ENCODE measurements at regions not wholly inside any gene's neighbourhood (a gene's known extent, or its start where the extent isn't known, plus 50 kb on each side); places are given as distances from the start of the nearest gene placed in this dataset.

DNA sequence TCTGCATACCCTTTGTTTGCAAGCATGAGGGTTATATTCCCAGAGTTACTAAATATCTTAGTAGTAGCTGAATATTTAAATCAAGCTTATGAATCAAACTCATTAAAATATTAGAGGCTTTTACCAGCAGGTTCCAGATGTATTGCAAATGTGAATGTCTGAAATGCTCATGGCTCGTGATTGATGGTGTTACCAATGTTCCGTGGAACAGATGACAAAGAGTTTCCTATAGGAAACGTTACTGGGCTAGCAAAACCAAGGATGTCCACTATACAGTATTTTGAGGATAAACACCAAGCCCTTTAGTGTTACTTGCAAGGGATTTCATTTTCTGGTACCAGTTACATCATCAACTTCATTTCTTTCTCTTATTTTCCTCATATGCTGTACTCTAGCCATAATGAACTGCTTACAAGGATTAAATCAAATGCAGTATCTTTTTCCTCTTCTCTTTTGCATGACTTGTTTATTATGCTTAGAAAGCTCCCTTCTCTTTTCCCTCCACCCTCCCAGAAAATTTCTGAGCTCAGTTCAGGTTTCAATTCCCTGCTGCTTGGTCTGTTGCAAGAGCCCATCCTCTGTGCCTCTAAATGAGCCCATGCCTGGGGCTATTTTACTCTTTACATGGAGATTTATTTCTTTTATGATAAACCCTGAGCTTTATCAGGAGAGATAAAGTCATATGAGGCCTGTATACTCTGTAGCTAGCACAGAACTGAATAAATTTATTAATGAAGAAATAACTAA, 1537.1 kb upstream of the GOT2 start:
- Histone ChIP-seq H3K4me1 (replicated peaks in 1 of 2; ENCODE audit: control insufficient read depth in 2 of 2, insufficient read depth in 2 of 2, low read length in 2 of 2) (no peaks in the 10 kb centered on the region), H3K27ac (ENCODE audit: extremely low read depth, low read depth, low read length) (no peak overlapping the region), H3K27me3 (ENCODE audit: control insufficient read depth in 2 of 2, insufficient read depth in 2 of 2, low read length in 2 of 2) (no peaks in the 10 kb centered on the region), H2AFZ (ENCODE audit: low read depth, low read length) (no peak overlapping the region), H3K9me3 (replicated peaks; ENCODE audit: control insufficient read depth, insufficient read depth, low read depth, low read length) (no peaks in the 10 kb centered on the region), H3K4me3 (no peak overlapping the region), H3K79me2 (ENCODE audit: control insufficient read depth, insufficient read depth, low read length) (no peaks in the 10 kb centered on the region), H3K36me3 (ENCODE audit: control insufficient read depth, insufficient read depth, low read length) (no peaks in the 10 kb centered on the region), H4K20me1 (replicated peaks; ENCODE audit: control insufficient read depth, insufficient read depth, low read length) (no peaks in the 10 kb centered on the region), H3K9ac (ENCODE audit: insufficient read depth in 1 of 2, low read depth in 2 of 2, low read length in 2 of 2) (no peak overlapping the region), H3K9me1 (ENCODE audit: control insufficient read depth, insufficient read depth, low read length) (no peaks in the 10 kb centered on the region), H3K4me2 (ENCODE audit: insufficient read depth, low read length) (no peak overlapping the region)
- TF ChIP-seq, protein P1, sequence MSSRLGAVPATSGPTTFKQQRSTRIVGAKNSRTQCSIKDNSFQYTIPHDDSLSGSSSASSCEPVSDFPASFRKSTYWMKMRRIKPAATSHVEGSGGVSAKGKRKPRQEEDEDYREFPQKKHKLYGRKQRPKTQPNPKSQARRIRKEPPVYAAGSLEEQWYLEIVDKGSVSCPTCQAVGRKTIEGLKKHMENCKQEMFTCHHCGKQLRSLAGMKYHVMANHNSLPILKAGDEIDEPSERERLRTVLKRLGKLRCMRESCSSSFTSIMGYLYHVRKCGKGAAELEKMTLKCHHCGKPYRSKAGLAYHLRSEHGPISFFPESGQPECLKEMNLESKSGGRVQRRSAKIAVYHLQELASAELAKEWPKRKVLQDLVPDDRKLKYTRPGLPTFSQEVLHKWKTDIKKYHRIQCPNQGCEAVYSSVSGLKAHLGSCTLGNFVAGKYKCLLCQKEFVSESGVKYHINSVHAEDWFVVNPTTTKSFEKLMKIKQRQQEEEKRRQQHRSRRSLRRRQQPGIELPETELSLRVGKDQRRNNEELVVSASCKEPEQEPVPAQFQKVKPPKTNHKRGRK (tag; IDR thresholded peaks at IDR 0.05) = no peak
- TF ChIP-seq, protein P2, sequence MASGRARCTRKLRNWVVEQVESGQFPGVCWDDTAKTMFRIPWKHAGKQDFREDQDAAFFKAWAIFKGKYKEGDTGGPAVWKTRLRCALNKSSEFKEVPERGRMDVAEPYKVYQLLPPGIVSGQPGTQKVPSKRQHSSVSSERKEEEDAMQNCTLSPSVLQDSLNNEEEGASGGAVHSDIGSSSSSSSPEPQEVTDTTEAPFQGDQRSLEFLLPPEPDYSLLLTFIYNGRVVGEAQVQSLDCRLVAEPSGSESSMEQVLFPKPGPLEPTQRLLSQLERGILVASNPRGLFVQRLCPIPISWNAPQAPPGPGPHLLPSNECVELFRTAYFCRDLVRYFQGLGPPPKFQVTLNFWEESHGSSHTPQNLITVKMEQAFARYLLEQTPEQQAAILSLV (tag; IDR thresholded peaks at IDR 0.05) = no peak
- TF ChIP-seq NR3C1 (CRISPR knock-in tag; IDR thresholded peaks at IDR 0.05) (no peak), ZNF551 (CRISPR knock-in tag; IDR thresholded peaks at IDR 0.05) (no peak), U2AF2 (optimal IDR thresholded peaks at IDR 0.05; ENCODE audit: low read depth, low read length) (no peak), ZFP36 (IDR thresholded peaks at IDR 0.05; ENCODE audit: low read depth, low read length, partially characterized antibody) (no peak), ETV5 (CRISPR knock-in tag; IDR thresholded peaks at IDR 0.05; ENCODE audit: low read depth) (no peak), NCOA6 (IDR thresholded peaks at IDR 0.05) (no peak), MAFG (tag; conservative IDR thresholded peaks at IDR 0.05) (no peak), MYNN (IDR thresholded peaks at IDR 0.05) (no peak), MYNN (CRISPR knock-in tag; IDR thresholded peaks at IDR 0.05) (no peak), NUFIP1 (IDR thresholded peaks at IDR 0.05; ENCODE audit: partially characterized antibody) (no peak), ZSCAN29 (IDR thresholded peaks at IDR 0.05) (no peak), NFATC3 (IDR thresholded peaks at IDR 0.05) (no peak), SRSF3 (IDR thresholded peaks at IDR 0.05; ENCODE audit: insufficient read depth, low read length) (no peak), EGR1 (conservative IDR thresholded peaks at IDR 0.05) (no peak)
- TF ChIP-seq, protein P3, sequence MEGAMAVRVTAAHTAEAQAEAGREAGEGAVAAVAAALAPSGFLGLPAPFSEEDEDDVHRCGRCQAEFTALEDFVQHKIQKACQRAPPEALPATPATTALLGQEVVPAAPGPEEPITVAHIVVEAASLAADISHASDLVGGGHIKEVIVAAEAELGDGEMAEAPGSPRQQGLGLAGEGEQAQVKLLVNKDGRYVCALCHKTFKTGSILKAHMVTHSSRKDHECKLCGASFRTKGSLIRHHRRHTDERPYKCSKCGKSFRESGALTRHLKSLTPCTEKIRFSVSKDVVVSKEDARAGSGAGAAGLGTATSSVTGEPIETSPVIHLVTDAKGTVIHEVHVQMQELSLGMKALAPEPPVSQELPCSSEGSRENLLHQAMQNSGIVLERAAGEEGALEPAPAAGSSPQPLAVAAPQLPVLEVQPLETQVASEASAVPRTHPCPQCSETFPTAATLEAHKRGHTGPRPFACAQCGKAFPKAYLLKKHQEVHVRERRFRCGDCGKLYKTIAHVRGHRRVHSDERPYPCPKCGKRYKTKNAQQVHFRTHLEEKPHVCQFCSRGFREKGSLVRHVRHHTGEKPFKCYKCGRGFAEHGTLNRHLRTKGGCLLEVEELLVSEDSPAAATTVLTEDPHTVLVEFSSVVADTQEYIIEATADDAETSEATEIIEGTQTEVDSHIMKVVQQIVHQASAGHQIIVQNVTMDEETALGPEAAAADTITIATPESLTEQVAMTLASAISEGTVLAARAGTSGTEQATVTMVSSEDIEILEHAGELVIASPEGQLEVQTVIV (CRISPR knock-in tag; IDR thresholded peaks at IDR 0.05; ENCODE audit: borderline replicate concordance) = no peak
- TF ChIP-seq, protein P4, sequence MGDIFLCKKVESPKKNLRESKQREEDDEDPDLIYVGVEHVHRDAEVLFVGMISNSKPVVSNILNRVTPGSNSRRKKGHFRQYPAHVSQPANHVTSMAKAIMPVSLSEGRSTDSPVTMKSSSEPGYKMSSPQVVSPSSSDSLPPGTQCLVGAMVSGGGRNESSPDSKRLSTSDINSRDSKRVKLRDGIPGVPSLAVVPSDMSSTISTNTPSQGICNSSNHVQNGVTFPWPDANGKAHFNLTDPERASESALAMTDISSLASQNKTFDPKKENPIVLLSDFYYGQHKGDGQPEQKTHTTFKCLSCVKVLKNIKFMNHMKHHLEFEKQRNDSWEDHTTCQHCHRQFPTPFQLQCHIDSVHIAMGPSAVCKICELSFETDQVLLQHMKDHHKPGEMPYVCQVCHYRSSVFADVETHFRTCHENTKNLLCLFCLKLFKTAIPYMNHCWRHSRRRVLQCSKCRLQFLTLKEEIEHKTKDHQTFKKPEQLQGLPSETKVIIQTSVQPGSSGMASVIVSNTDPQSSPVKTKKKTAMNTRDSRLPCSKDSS (IDR thresholded peaks at IDR 0.05; ENCODE audit: low read depth, partially characterized antibody) = no peak
- FAIRE-seq (no peak), ATAC-seq (no peak), DNase-seq (ENCODE audit: extremely low read depth in 1 of 4, low spot score in 3 of 4) (no peak)
- WGBS (ENCODE audit: insufficient coverage, low coverage, missing lambda C conversion rate) = 0% methylated on average over 3 of the region's 3 CpGs
- POLR2A ChIA-PET = no interaction called here
- no TSS peak for BruUV-seq (replicated peaks)
- intact Hi-C loops (cut with micrococcal nuclease) (no loop called here), in situ Hi-C loops (cut with MboI) (no loop called here)
- CTCF ChIA-PET (ENCODE audit: low intra/inter-chr PET ratio) = no interaction called here
